IMR-90 (cell line): ENCODE measurements at regions not wholly inside any gene's neighbourhood (a gene's known extent, or its start where the extent isn't known, plus 50 kb on each side); places are given as distances from the start of the nearest gene placed in this dataset.

Experiments used
- ATAC-seq: fragments of 200-7000 bp; cut with Tn5 transposase; 2 replicates; pipeline ENCODE4 v1.9.1; 2020; ENCODE audit warnings: low read depth, mild to moderate bottlenecking, moderate library complexity
- BruUV-seq: library from RNA; stranded (reverse); fragments of 400-500 nt; replicated peaks from 2 replicates; lab custom pipeline; 2021; lab: Mats Ljungman, UMichigan
- CTCF ChIA-PET: fragments of 300-600 bp; formaldehyde crosslinking; extraction: SDS; loops from one replicate; lab custom pipeline; 2021; ENCODE audit warnings: antibody characterized with exemption; lab: Yijun Ruan, JAX
- POLR2A ChIA-PET: fragments of 300-600 bp; sonication (Branson Sonifier 250); formaldehyde crosslinking; loops from one replicate; lab custom pipeline; 2022; ENCODE audit warnings: antibody characterized with exemption; ENCODE audit not compliant: unreplicated experiment; lab: Charles Lee
- DNase-seq: peaks from one replicate; pipeline ENCODE4 v3.0.0; 2013
- H2AFZ ChIP-seq: replicated peaks from 2 replicates; pipeline ENCODE3; 2013; ENCODE audit warnings: low read length, mild to moderate bottlenecking; ENCODE audit not compliant: poor library complexity
- H2AK5ac ChIP-seq: 2 replicates; pipeline ENCODE4 v1.6.1; 2013; ENCODE audit warnings: low read depth, low read length, inconsistent platforms
- H2AK9ac ChIP-seq: replicated peaks from 2 replicates; pipeline ENCODE3; 2013; ENCODE audit warnings: mild to moderate bottlenecking, low read depth, low read length, moderate library complexity; ENCODE audit not compliant: poor library complexity
- H2BK120ac ChIP-seq: 2 replicates; pipeline ENCODE4 v1.6.1; 2013; ENCODE audit warnings: low read depth, low read length, inconsistent platforms
- H2BK15ac ChIP-seq: 3 replicates; pipeline ENCODE4 v1.6.1; 2013; ENCODE audit warnings: low read depth, low read length, inconsistent platforms
- H2BK20ac ChIP-seq: 2 replicates; pipeline ENCODE4 v1.6.1; 2013; ENCODE audit warnings: low read depth, mild to moderate bottlenecking, inconsistent platforms, low read length, moderate library complexity
- H2BK5ac ChIP-seq: 2 replicates; pipeline ENCODE4 v1.6.1; 2013; ENCODE audit warnings: mild to moderate bottlenecking, low read depth, low read length, inconsistent platforms; ENCODE audit not compliant: poor library complexity, severe bottlenecking
- H3K14ac ChIP-seq: replicated peaks from 2 replicates; pipeline ENCODE4 v1.6.1; 2013; ENCODE audit warnings: low read depth, low read length, inconsistent platforms
- H3K18ac ChIP-seq: 2 replicates; pipeline ENCODE4 v1.6.1; 2013; ENCODE audit warnings: low read depth, low read length, control low read depth
- H3K23ac ChIP-seq: 2 replicates; pipeline ENCODE4 v1.6.1; 2013; ENCODE audit warnings: low read depth, low read length, inconsistent platforms
- H3K27ac ChIP-seq: 2 replicates; pipeline ENCODE4 v1.5.1; 2013; ENCODE audit warnings: mild to moderate bottlenecking, control low read depth, low read length; ENCODE audit not compliant: insufficient read depth
- H3K27me3 ChIP-seq: 2 replicates; pipeline ENCODE4 v1.6.1; 2013; ENCODE audit warnings: low read length; ENCODE audit not compliant: control insufficient read depth, insufficient read depth
- H3K36me3 ChIP-seq: 2 replicates; pipeline ENCODE4 v1.6.1; 2013; ENCODE audit warnings: low read length, mixed read lengths; ENCODE audit not compliant: control insufficient read depth, insufficient read depth
- H3K4ac ChIP-seq: 2 replicates; pipeline ENCODE4 v1.6.1; 2013; ENCODE audit warnings: low read depth, low read length, inconsistent platforms
- H3K4me1 ChIP-seq: 2 replicates; pipeline ENCODE4 v1.6.1; 2013; ENCODE audit warnings: low read length, mixed read lengths; ENCODE audit not compliant: control insufficient read depth, insufficient read depth
- H3K4me2 ChIP-seq: 2 replicates; pipeline ENCODE4 v1.6.1; 2013; ENCODE audit warnings: low read depth, mild to moderate bottlenecking, control low read depth, low read length, moderate library complexity
- H3K4me3 ChIP-seq: 2 replicates; pipeline ENCODE4 v1.5.1; 2013; ENCODE audit warnings: low read depth, mild to moderate bottlenecking, control low read depth, low read length, moderate library complexity; ENCODE audit not compliant: insufficient read depth
- H3K56ac ChIP-seq: 2 replicates; pipeline ENCODE4 v1.6.1; 2013; ENCODE audit warnings: low read length, inconsistent platforms; ENCODE audit not compliant: insufficient read depth; ENCODE audit errors: extremely low read depth
- H3K79me1 ChIP-seq, 2 experiments: 2 replicates each; pipeline ENCODE4 v1.6.1; 2013; ENCODE audit warnings: low read length in 2 of 2, inconsistent platforms in 1 of 2, low read depth in 1 of 2
- H3K9ac ChIP-seq: 2 replicates; pipeline ENCODE4 v1.6.1; 2013; ENCODE audit warnings: low read depth, low read length, control low read depth
- H3K9me1 ChIP-seq: 2 replicates; pipeline ENCODE4 v1.6.1; 2013; ENCODE audit warnings: low read length, inconsistent platforms; ENCODE audit not compliant: insufficient read depth
- H3K9me3 ChIP-seq: 2 replicates; pipeline ENCODE4 v1.6.1; 2013; ENCODE audit warnings: low read length; ENCODE audit not compliant: control insufficient read depth, insufficient read depth
- H4K20me1 ChIP-seq: 2 replicates; pipeline ENCODE4 v1.6.1; 2013; ENCODE audit warnings: low read length, inconsistent platforms; ENCODE audit not compliant: insufficient read depth
- H4K5ac ChIP-seq: 2 replicates; pipeline ENCODE4 v1.6.1; 2013; ENCODE audit warnings: mild to moderate bottlenecking, low read depth, low read length, control low read depth
- H4K8ac ChIP-seq, 2 experiments: 2 replicates each; pipeline ENCODE4 v1.6.1; 2013; ENCODE audit warnings: low read depth in 2 of 2, low read length in 2 of 2, control low read depth in 1 of 2, inconsistent platforms in 1 of 2
- H4K91ac ChIP-seq: 2 replicates; pipeline ENCODE4 v1.6.1; 2013; ENCODE audit warnings: low read depth, low read length, inconsistent platforms; ENCODE audit not compliant: insufficient read depth
- BHLHE40 ChIP-seq: fragments of 150-350 bp; IDR thresholded peaks from 2 replicates; pipeline ENCODE4 v1.6.1; 2016; ENCODE audit warnings: mild to moderate bottlenecking, low read depth, low read length
- CEBPB ChIP-seq: IDR thresholded peaks from 2 replicates; pipeline ENCODE4 v1.6.1; 2012; ENCODE audit warnings: low read depth, low read length, improper control_type of control experiment
- FOS ChIP-seq: fragments of 150-350 bp; IDR thresholded peaks from 2 replicates; pipeline ENCODE4 v1.6.1; 2016; ENCODE audit warnings: low read depth, low read length
- MAZ ChIP-seq: IDR thresholded peaks from 2 replicates; pipeline ENCODE4 v1.6.1; 2012; ENCODE audit warnings: low read depth, mild to moderate bottlenecking, low read length, improper control_type of control experiment, moderate library complexity, borderline replicate concordance
- NFE2L2 ChIP-seq: fragments of 150-350 bp; IDR thresholded peaks from 2 replicates; pipeline ENCODE4 v1.6.1; 2016; ENCODE audit warnings: low read depth, mild to moderate bottlenecking, low read length
- SMC3 ChIP-seq: fragments of 150-350 bp; IDR thresholded peaks from 2 replicates; pipeline ENCODE4 v1.6.1; 2016; ENCODE audit warnings: low read depth, mild to moderate bottlenecking, antibody characterized with exemption, low read length, moderate library complexity
- WGBS, 2 experiments: methylation state at CpG; one replicate each; pipeline versions ENCODE4 v1.1.5 to v1.1.7; 2013; ENCODE audit warnings: missing lambda C conversion rate in 2 of 2; ENCODE audit not compliant: insufficient read length in 1 of 2; ENCODE audit errors: extremely low coverage in 2 of 2; 5-methylcytosine and 5-hydroxymethylcytosine counted together
- dilution Hi-C: fragments of 300-500 bp; cut with HindIII; formaldehyde crosslinking; loops from one replicate; pipeline ENCODE4 v1.14.3; 2018; ENCODE audit warnings: low sequenced_read_pairs; ENCODE audit not compliant: unreplicated experiment
- in situ Hi-C: fragments of 300-500 bp; cut with MboI; formaldehyde crosslinking; loops from 3 replicates; pipeline ENCODE4 v1.14.3; 2019; ENCODE audit warnings: low sequenced_read_pairs, inconsistent platforms, mixed read lengths
- intact Hi-C: fragments of 100-400 bp; cut with micrococcal nuclease; formaldehyde crosslinking; loops from 2 replicates; pipeline ENCODE4 v1.10.0; 2022

- Histone ChIP-seq H4K8ac (peak overlapping the region in 1 of 2 experiments; percentile 28; a peak in 2 of 4 replicates), H2BK15ac (peak overlapping the region; percentile 44; the same call in 1 of the 3 replicates), H3K4me2 (no peak overlapping the region), H3K9ac (no peak overlapping the region), H3K4me1 (peaks cover 13% of the 10 kb centered on the region), H3K14ac (no peak overlapping the region), H3K79me1 (no peaks in the 10 kb centered on the region), H3K9me3 (no peaks in the 10 kb centered on the region), H3K27ac (no peak overlapping the region), H3K4ac (no peak overlapping the region; the same call in 1 of the 2 replicates), H3K4me3 (no peak overlapping the region), H3K27me3 (no peaks in the 10 kb centered on the region), H2BK120ac (peak overlapping the region; percentile 59; the same call in 1 of the 2 replicates), H2AK9ac (peak overlapping the region; percentile 7), H2BK20ac (peak overlapping the region; percentile 61; the same call in 1 of the 2 replicates), H3K56ac (no peak overlapping the region), H3K9me1 (0 out of 2 replicates have a peak, but pooled peaks cover 13% of the 10 kb centered on the region), H4K91ac (peak overlapping the region; percentile 18; the same call in 1 of the 2 replicates), H3K23ac (no peak overlapping the region), H4K5ac (no peak overlapping the region), H3K36me3 (no peaks in the 10 kb centered on the region), H2AFZ (peak overlapping the region; percentile 44), H2AK5ac (no peak overlapping the region; the same call in 1 of the 2 replicates), H3K18ac (no peak overlapping the region), H4K20me1 (no peaks in the 10 kb centered on the region), H2BK5ac (peak overlapping the region; percentile 46)
- TF ChIP-seq FOS: no peak
- peak; percentile 38 for TF ChIP-seq CEBPB
- TF ChIP-seq SMC3: no peak
- no peak for TF ChIP-seq MAZ
- no peak for TF ChIP-seq NFE2L2
- no peak for TF ChIP-seq BHLHE40
- in situ Hi-C loops (no loop called here), intact Hi-C loops (no loop called here), dilution Hi-C loops (no loop called here)
- WGBS, 2 experiments: no CpG with 5 or more reads among the region's 3 CpGs
- no peak for DNase-seq
- no peak for ATAC-seq
- no TSS peak for BruUV-seq
- ChIA-PET POLR2A (no interaction called here), CTCF (interaction anchor here (3.5 kb wide), 1 partner anchor 16 kb away, joined by 15 read pairs; no protein-coding TSS in a partner anchor)
Observed at GRCh38 chr1:29687166-29687565, 450.8 kb downstream of the PTPRU start.
